HG03575 (cell line): ENCODE measurements at regions not wholly inside any gene's neighbourhood (a gene's known extent, or its start where the extent isn't known, plus 50 kb on each side); places are given as distances from the start of the nearest gene placed in this dataset.

Source experiments
- ATAC-seq: cut with Tn5 transposase; IDR thresholded peaks from one replicate; pipeline ENCODE4 v1.9.1; 2021; ENCODE audit not compliant: unreplicated experiment, insufficient number of reproducible peaks, low FRiP score; ENCODE audit errors: extremely low read depth

DNA sequence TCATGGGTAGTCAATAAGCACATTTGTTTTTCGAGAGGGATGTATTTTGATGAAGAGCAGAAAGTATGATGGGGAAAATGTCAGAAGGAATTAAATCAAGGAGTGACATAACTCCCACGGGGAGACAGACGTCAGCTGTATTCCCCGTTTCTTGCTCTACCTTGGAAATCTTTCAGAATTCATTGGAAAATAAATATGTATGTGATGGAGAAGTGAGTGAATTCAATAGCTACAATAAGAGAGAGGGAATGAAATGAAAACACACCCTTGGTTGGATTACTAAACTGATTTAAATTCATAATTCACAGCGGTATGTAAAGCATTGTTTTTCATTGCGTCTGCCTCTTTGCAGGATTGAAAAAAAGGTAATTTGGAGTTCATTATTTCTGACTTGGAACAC is 209.7 kb upstream of the KLF4 start:
- ATAC-seq: no peak

DNA sequence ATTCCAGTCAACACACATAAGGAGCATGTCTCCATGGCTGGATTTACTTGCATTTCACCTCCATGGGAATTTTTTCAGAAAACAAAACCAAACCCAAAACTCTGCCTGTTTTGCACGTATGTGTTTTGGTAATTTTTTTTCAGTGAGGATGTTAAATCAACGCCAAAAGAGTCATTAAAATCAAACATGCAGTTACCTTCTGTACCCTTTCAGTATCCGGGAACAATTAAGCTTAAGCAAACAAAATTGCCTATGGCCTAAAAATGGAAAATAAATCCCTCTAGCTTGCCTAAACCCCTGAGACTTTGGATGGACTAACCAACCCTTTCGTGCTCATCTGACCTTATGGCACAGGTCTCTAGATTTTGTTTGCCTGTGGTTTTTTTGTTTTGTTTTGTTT is 209.2 kb upstream of the KLF4 start:
- ATAC-seq: no peak

DNA sequence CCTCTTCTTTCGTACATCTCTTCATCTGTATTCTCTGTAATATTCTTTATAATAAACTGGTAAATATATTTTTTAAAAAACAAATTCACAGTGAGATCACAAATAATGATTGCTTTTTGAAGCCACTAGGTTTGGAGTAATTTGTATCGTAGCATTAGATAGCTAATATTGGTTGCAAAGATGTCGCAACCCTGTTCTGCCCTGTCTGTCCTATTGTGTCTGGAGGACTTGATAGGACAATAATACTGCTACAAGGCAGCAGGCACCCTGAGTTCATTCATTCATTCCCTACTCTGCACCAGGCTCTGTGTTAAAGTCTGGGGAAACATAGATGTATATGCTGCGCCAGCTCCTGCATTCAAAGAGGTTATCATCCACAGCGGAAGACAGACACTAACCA is 206.7 kb upstream of the KLF4 start:
- ATAC-seq: no peak

- ATAC-seq: no peak
These were observed 204.8 kb upstream of the KLF4 start for GRCh38 chr9:107694390-107694789.

GRCh38 chr9:107693625-107694326 is 204.2 kb upstream of the KLF4 start:
- no peak for ATAC-seq

DNA sequence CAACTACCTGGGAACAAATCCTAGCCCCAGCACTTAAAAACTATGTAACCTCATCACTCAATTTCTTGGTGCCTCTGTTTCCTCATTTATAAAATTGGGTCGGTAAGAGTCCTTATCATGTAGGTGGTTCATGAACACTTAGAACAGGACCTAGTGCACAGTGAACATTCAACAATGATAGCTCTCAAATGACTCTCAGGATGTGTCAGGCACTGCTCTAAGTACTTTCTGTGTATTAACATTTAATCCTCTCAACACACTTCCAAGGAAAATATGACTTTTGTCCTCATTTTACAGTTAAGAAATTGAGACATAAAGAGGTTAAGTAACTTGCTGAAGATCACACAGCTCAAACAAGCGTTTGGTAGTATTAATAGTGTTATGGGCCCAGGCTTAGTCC is 202.1 kb upstream of the KLF4 start:
- no peak for ATAC-seq

GRCh38 chr9:107690021-107690420 is 200.5 kb upstream of the KLF4 start:
- no peak for ATAC-seq

DNA sequence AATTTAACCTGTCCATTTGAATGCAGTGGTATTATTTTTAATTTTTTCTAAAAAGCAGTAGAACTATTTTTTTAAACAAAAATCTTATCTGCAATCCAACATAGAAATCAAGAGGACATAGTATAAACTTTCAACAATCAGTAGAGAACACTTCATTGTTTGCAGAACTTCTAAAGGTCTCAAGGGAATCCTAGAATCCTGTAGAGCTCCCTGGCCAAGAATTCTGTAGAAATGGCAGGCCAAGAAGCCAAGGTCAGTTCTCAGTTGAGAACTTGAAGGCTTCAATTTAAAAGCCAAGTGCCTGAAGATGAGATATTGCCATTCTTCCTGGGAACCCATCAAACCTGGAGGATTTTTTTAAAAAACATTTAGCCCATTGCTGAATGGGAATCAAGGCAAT is 199.2 kb upstream of the KLF4 start:
- ATAC-seq: no peak

- no peak for ATAC-seq
These were observed 196.3 kb upstream of the KLF4 start for GRCh38 chr9:107685901-107686300.

DNA sequence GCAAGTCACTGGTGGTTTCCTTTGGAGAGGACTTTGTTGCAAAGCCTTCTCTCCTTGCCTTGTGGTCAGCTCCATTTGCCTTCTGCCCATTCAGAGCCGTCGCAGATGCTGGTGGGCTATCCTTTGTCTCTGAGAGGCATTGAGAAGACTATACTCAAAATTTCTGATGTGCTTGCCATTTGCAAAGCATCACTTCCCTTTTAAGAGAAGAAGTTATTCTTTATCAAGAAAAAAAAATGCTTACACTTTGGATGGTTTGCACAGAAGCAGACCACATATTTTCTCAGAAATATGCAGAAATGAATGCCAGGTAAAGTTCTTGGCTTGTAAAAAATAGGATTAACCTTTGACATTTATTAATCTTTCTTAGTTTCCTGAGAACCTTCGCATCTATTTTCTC is 195.8 kb upstream of the KLF4 start:
- no peak for ATAC-seq

DNA sequence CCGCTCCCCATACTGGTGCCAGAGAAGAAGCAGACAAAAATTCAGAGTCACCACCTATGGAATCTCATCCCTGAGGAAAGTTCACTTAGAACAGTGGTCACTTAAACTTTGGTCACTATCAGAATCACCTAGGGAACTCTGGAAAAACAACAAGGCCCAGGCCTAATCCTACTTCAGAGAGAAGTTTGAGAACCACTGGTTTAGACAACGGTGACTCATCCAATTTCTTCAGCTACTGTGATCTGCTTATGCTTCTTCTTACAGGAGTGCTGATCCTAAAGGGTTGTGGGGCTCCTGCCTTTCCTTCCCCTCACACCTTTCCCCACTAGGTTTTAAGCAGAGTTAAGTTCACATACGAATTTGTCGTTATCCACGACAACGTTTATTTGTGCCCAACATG is 194.7 kb upstream of the KLF4 start:
- ATAC-seq: no peak

DNA sequence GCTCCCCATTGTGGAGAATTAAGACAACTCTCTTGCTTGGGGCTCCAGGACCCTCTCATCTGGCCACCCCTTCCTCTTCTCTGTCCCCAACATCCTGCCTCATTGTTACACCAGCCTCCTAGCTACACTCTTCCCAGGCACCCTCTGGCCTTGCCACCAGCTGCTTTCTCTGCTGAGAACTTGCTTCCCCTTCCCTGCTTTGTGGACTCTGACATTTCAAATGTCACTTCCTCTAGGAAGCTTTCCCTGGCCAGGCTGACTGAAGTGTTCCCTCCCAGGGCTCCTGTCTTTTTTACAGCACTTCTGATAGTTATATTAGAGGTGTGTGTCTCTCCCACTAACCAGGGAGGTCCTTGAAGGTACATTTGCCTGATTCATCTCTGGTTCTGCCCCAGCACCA is 194.0 kb upstream of the KLF4 start:
- no peak for ATAC-seq

GRCh38 chr9:107681988-107682387 is 192.4 kb upstream of the KLF4 start:
- no peak for ATAC-seq

GRCh38 chr9:107675351-107676259 is 186.0 kb upstream of the KLF4 start:
- ATAC-seq: no peak

DNA sequence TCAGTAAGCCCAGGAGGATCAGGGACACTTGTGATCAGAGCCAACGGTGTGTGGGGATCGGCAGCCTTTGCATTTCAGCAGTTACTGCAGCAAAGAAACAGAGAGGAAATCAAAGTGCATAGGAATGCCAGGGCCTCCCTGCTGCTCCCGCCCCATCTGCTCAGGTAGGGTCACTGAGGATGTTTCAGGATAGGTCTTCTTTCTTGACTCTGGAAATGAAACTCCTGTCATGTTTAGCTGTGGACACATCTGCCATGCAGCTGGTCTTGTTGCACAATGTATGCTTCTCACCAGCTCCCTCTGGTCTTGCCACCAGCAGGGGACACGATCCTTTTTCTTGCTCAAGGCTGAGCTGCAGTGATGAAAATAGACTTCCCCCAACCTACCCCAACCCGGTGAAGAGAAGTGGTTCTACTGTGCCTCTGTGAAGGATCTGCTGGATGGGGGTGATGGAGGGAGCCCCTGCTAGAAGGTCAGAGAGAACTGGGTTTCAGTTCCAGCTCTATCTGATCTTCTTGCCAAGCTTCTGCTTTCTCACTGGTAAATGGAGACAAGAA is 185.2 kb upstream of the KLF4 start:
- ATAC-seq: no peak

- ATAC-seq: no peak
These were observed 184.5 kb upstream of the KLF4 start for GRCh38 chr9:107673861-107674720.

DNA sequence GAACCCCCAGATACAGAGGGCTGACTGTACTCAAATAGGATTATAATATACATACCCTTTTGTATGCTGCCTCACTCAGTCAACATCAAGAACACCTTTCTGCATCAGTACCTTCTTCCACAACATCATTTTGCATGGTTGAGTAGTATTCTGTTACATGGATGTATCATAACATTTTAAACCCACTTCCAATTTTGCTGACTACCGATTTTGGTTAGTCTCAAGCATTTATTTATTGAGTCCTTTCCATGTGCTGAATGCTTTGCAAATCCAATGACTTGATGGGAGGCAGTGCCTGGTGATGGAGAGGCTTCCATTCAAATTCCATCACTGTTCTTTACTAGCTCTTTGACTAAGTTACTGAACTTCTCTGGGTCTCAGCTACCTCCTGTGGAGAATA is 182.0 kb upstream of the KLF4 start:
- no peak for ATAC-seq

- no peak for ATAC-seq
These were observed 179.9 kb upstream of the KLF4 start for GRCh38 chr9:107669422-107669821.
